ENCODE measurements at regions not wholly inside any gene's neighbourhood (a gene's known extent, or its start where the extent isn't known, plus 50 kb on each side); places are given as distances from the start of the nearest gene placed in this dataset.

DNA sequence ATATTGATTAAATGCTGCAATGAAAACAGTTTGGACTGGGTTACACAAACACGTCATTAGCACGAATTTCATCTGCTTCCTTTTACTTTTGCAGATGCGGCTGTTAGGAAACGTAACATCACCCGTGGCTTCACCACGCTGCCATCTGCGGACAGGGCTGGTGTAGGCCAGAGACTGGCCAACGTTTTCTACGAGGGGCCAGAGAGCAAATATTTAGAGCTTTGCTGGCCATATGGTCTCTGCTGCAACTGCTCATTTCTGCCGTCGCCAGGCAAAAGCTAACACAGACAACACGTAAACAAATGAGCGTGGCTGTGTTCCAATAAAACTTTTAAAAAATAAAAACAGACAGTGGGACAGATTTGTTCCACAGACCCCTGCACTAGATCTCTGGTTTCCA is 96.6 kb downstream of the ENGASE start:
- Histone ChIP-seq H2BK20ac (ENCODE audit: low read depth, low read length, poor library complexity, severe bottlenecking) (no peak overlapping the region), H3K79me2 (ENCODE audit: insufficient read depth, low read length) (no peaks in the 10 kb centered on the region), H3K27me3 (ENCODE audit: insufficient read depth, low read length) (no peaks in the 10 kb centered on the region), H2BK5ac (ENCODE audit: insufficient read length, low read length) (no peak overlapping the region), H3K27ac (ENCODE audit: insufficient read length, low read depth, low read length) (no peak overlapping the region), H2BK120ac (ENCODE audit: low read depth, low read length, poor library complexity, severe bottlenecking) (no peak overlapping the region), H4K20me1 (ENCODE audit: control insufficient read depth, insufficient read depth, insufficient read length) (no peaks in the 10 kb centered on the region), H2BK15ac (ENCODE audit: low read depth, low read length) (no peak overlapping the region), H3K79me1 (ENCODE audit: insufficient read depth, low read depth, low read length, poor library complexity, severe bottlenecking) (no peaks in the 10 kb centered on the region), H3K56ac (ENCODE audit: insufficient read length, low read depth, low read length) (no peak overlapping the region), H3K14ac (ENCODE audit: insufficient read depth, low read length) (no peak overlapping the region), H3K18ac (ENCODE audit: insufficient read length, low read depth, low read length) (no peak overlapping the region), H2AFZ (ENCODE audit: low read length) (no peak overlapping the region), H3K9ac (ENCODE audit: extremely low read depth, insufficient read length, low read length) (no peak overlapping the region), H3K23ac (ENCODE audit: insufficient read length, low read depth, low read length) (no peak overlapping the region), H3K4me2 (ENCODE audit: insufficient read depth, insufficient read length, low read length) (no peak overlapping the region), H4K5ac (ENCODE audit: insufficient read length, low read depth, low read length) (no peak overlapping the region), H2AK5ac (ENCODE audit: insufficient read length, low read length) (no peak overlapping the region), H3T11ph (ENCODE audit: low read length) (no peak overlapping the region), H3K4me1 (ENCODE audit: insufficient read depth, low read length) (no peaks in the 10 kb centered on the region), H3K4ac (ENCODE audit: low read depth, low read length) (no peak overlapping the region), H3K23me2 (ENCODE audit: insufficient read length, low read depth, low read length, poor library complexity, severe bottlenecking) (no peaks in the 10 kb centered on the region), H4K91ac (ENCODE audit: insufficient read length, low read depth, low read length) (no peak overlapping the region), H3K9me3 (ENCODE audit: control insufficient read depth, low read depth, low read length) (no peaks in the 10 kb centered on the region), H2BK12ac (ENCODE audit: insufficient read length, low read depth, low read length) (no peak overlapping the region), H4K8ac (replicated peaks; ENCODE audit: insufficient read length, low read depth, low read length) (no peak overlapping the region)
- WGBS (ENCODE audit: extremely low coverage, insufficient read length, low lambda C conversion rate) = no CpG with 5 or more reads among the region's 13 CpGs
- Mint-ChIP-seq H3K27me3 (ENCODE audit: low read depth) (peaks cover 2% of the 10 kb centered on the region), H3K9me3 (no peaks in the 10 kb centered on the region), H3K27ac (no peak overlapping the region), H3K4me3 (no peak overlapping the region), H3K36me3 (ENCODE audit: insufficient read depth in 1 of 3, low read depth in 3 of 3) (no peaks in the 10 kb centered on the region; a peak in 1 of 7 replicates), H3K4me1 (peaks cover 0 to 2% of the 10 kb centered on the region in 2 experiments; a peak in 2 of 4 replicates)
- no peak for TF ChIP-seq CTCF (conservative IDR thresholded peaks at IDR 0.05)
- DNase-seq = no peak

Data from H9 (cell line).